ENCODE measurements at regions not wholly inside any gene's neighbourhood (a gene's known extent, or its start where the extent isn't known, plus 50 kb on each side); places are given as distances from the start of the nearest gene placed in this dataset.

DNA sequence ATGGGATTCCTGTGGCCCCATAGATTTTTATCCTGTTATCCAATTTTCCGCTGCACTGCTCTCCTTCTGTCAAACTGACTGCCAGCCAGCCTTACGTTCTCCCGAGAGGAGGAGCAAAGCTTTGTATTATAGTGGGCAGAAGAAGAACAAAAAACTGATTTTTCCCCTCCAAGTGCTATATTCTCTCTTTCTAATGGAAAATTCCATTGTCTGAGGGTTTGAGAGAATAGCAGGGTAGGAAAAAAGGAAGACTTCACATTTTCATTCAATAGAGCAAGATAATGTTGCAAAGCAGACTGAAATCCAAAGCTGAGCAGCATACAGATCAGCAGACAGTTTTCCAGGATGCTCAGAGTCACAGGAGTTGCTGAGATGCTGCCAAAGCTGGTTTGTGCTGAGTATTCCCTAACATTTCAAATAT, 238.0 kb downstream of the UBE2E3 start:
- Histone ChIP-seq H3K4me1 (ENCODE audit: control insufficient read depth, insufficient read depth, low read length) (no peaks in the 10 kb centered on the region), H3K36me3 (ENCODE audit: control insufficient read depth, insufficient read depth, low read length) (no peaks in the 10 kb centered on the region), H3K27me3 (ENCODE audit: control insufficient read depth, insufficient read depth, low read length) (no peaks in the 10 kb centered on the region), H3K9me3 (ENCODE audit: control insufficient read depth, insufficient read depth, low read length) (no peaks in the 10 kb centered on the region), H3K27ac (ENCODE audit: low read length) (no peak overlapping the region), H3K4me3 (ENCODE audit: low read length) (no peak overlapping the region)
- no peak for DNase-seq (ENCODE audit: low read depth, low spot score)
- no CpG with 5 or more reads among the region's 3 CpGs for WGBS (ENCODE audit: insufficient coverage, insufficient read length)

DNA sequence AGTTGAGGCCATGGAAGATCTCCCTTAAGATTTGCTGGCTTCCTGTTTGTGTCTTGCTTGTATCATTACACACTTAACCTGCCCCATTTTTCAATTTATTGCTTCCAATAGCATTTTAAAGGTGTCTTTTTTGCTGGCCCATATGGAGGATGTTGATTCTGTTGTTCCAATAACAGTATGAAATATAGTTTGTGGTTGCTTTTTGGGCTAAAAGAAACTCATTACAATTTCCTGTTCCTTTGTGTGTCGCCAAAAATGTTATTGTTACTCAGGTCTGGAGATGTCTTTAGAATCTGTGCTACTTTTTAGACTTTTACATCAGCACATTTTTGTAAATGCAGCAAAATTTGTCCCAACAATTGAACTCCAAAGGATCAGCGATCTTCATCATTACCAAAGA, 234.0 kb upstream of the ITGA4 start:
- H3K9me3 ChIP-seq (ENCODE audit: control insufficient read depth, insufficient read depth, low read length) = no peaks in the 10 kb centered on the region
- H3K4me1 ChIP-seq (ENCODE audit: control insufficient read depth, insufficient read depth, low read length) = no peaks in the 10 kb centered on the region
- no peaks in the 10 kb centered on the region for H3K27me3 ChIP-seq (ENCODE audit: control insufficient read depth, insufficient read depth, low read length)
- no peak overlapping the region for H3K27ac ChIP-seq (ENCODE audit: low read length)
- no peaks in the 10 kb centered on the region for H3K36me3 ChIP-seq (ENCODE audit: control insufficient read depth, insufficient read depth, low read length)
- WGBS (ENCODE audit: insufficient coverage, insufficient read length) = no CpG with 5 or more reads among the region's 2 CpGs
- no peak overlapping the region for H3K4me3 ChIP-seq (ENCODE audit: low read length)
- no peak for DNase-seq (ENCODE audit: low read depth, low spot score)

- H3K36me3 ChIP-seq (ENCODE audit: control insufficient read depth, insufficient read depth, low read length) = no peaks in the 10 kb centered on the region
- H3K27ac ChIP-seq (ENCODE audit: low read length) = no peak overlapping the region
- WGBS (ENCODE audit: insufficient coverage, insufficient read length) = no CpG with 5 or more reads among the region's 3 CpGs
- H3K27me3 ChIP-seq (ENCODE audit: control insufficient read depth, insufficient read depth, low read length) = no peaks in the 10 kb centered on the region
- no peak overlapping the region for H3K4me3 ChIP-seq (ENCODE audit: low read length)
- no peaks in the 10 kb centered on the region for H3K4me1 ChIP-seq (ENCODE audit: control insufficient read depth, insufficient read depth, low read length)
- no peak for DNase-seq (ENCODE audit: low read depth, low spot score)
- H3K9me3 ChIP-seq (ENCODE audit: control insufficient read depth, insufficient read depth, low read length) = no peaks in the 10 kb centered on the region
These were observed 232.3 kb upstream of the ITGA4 start for GRCh38 chr2:181224866-181225265.

DNA sequence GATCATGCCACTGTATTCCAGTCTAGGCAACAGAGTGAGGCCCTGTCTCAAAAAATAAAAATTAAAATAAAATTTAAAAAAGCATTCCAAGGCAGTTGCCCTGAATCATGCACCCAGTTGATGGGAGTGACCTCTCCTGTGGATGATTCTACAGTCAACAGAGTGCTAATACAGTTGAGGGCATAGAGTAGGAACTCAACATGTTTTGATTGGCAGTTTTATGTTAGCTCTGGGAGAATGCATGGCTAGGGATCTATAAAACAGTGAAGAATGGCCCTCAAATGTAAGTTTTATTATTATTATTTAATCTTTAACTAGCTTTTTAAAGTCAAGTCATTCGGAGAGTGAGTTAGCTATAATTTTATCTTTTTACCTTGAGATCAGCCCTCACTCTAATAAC, 228.5 kb upstream of the ITGA4 start:
- no CpG with 5 or more reads among the region's 1 CpG for WGBS (ENCODE audit: insufficient coverage, insufficient read length)

DNA sequence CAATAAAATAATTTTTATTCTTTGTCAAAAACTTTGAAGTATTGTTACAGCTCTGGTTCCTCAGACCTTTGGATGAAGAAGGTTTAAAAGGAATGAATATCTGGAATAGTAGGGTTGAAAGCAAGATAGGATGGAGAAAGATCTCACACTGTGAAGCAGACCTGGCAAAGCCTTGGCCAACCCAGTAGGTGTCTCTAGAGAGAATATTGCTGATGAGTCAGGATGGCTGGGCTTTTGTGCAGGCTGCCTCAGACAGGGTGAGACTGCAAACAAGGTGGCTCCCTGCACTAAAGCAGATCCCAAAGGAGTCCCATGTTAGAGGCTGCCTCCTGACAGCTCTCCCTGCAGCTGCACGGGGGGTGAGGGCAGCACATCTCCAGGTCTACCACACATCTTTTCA, 226.0 kb upstream of the ITGA4 start:
- no peaks in the 10 kb centered on the region for H3K9me3 ChIP-seq (ENCODE audit: control insufficient read depth, insufficient read depth, low read length)
- H3K4me1 ChIP-seq (ENCODE audit: control insufficient read depth, insufficient read depth, low read length) = peaks cover 2% of the 10 kb centered on the region; the same call in 1 of the 2 replicates
- H3K27ac ChIP-seq (ENCODE audit: low read length) = no peak overlapping the region
- H3K27me3 ChIP-seq (ENCODE audit: control insufficient read depth, insufficient read depth, low read length) = no peaks in the 10 kb centered on the region
- no peaks in the 10 kb centered on the region for H3K36me3 ChIP-seq (ENCODE audit: control insufficient read depth, insufficient read depth, low read length)
- no CpG with 5 or more reads among the region's 1 CpG for WGBS (ENCODE audit: insufficient coverage, insufficient read length)
- no peak overlapping the region for H3K4me3 ChIP-seq (ENCODE audit: low read length)
- DNase-seq (ENCODE audit: low read depth, low spot score) = no peak

More for the DNA sequence above, 228.5 kb upstream of the ITGA4 start:
- no peaks in the 10 kb centered on the region for H3K36me3 ChIP-seq (ENCODE audit: control insufficient read depth, insufficient read depth, low read length)
- no peak overlapping the region for H3K4me3 ChIP-seq (ENCODE audit: low read length)
- H3K27me3 ChIP-seq (ENCODE audit: control insufficient read depth, insufficient read depth, low read length) = no peaks in the 10 kb centered on the region
- no peak overlapping the region for H3K27ac ChIP-seq (ENCODE audit: low read length)
- no peaks in the 10 kb centered on the region for H3K4me1 ChIP-seq (ENCODE audit: control insufficient read depth, insufficient read depth, low read length)
- DNase-seq (ENCODE audit: low read depth, low spot score) = no peak
- H3K9me3 ChIP-seq (ENCODE audit: control insufficient read depth, insufficient read depth, low read length) = no peaks in the 10 kb centered on the region

GRCh38 chr2:181231886-181232621, 225.1 kb upstream of the ITGA4 start:
- WGBS (ENCODE audit: insufficient coverage, insufficient read length) = no CpG with 5 or more reads among the region's 2 CpGs
- H3K27ac ChIP-seq (ENCODE audit: low read length) = no peak overlapping the region
- no peaks in the 10 kb centered on the region for H3K9me3 ChIP-seq (ENCODE audit: control insufficient read depth, insufficient read depth, low read length)
- no peaks in the 10 kb centered on the region for H3K27me3 ChIP-seq (ENCODE audit: control insufficient read depth, insufficient read depth, low read length)
- peaks cover 2% of the 10 kb centered on the region; the same call in 1 of the 2 replicates for H3K4me1 ChIP-seq (ENCODE audit: control insufficient read depth, insufficient read depth, low read length)
- H3K36me3 ChIP-seq (ENCODE audit: control insufficient read depth, insufficient read depth, low read length) = no peaks in the 10 kb centered on the region
- H3K4me3 ChIP-seq (ENCODE audit: low read length) = no peak overlapping the region
- DNase-seq (ENCODE audit: low read depth, low spot score) = no peak

DNA sequence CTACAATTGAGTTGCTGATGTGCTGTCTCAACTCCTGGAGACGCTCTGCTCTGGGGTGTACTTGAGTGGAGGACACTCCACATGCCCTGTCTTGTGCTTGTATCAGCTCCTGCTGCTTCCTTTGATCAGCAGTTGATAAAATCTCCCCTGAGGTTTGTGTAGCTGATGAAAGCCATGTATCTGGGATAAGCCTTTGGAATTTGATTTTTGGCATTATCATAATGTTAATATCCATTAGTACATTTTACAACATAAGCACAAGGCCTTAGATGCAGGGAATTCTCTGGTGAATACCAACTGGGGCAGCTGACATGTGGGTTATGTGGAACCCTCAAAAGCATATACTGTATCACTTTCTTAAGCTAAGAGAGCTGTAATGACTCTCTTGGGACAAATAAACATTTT, 222.7 kb upstream of the ITGA4 start:
- no peak overlapping the region for H3K27ac ChIP-seq (ENCODE audit: low read length)
- no peaks in the 10 kb centered on the region for H3K9me3 ChIP-seq (ENCODE audit: control insufficient read depth, insufficient read depth, low read length)
- no peaks in the 10 kb centered on the region for H3K27me3 ChIP-seq (ENCODE audit: control insufficient read depth, insufficient read depth, low read length)
- no peak overlapping the region for H3K4me3 ChIP-seq (ENCODE audit: low read length)
- DNase-seq (ENCODE audit: low read depth, low spot score) = no peak
- H3K36me3 ChIP-seq (ENCODE audit: control insufficient read depth, insufficient read depth, low read length) = no peaks in the 10 kb centered on the region
- H3K4me1 ChIP-seq (ENCODE audit: control insufficient read depth, insufficient read depth, low read length) = peaks cover 2% of the 10 kb centered on the region; the same call in 1 of the 2 replicates
- no CpG with 5 or more reads among the region's 1 CpG for WGBS (ENCODE audit: insufficient coverage, insufficient read length)

DNA sequence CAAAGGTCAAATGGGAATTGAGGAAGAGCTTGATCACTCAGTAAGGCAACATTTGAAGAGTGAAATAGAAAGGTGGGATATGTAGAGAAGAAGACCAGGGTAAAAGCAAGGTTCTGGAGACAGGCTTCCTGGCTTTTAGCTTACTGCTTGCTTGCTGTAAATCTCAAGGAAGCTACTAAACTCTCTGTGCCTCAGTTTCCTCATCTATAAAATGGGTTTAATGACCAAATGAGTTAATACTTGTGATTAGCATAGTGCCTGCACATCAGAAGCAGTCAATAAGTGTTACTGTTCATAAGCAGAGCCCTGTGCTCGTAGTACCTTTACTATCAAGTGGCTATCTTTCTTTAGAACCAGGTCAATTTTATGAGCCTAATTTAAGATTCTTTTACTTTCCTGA, 222.2 kb upstream of the ITGA4 start:
- Histone ChIP-seq H3K36me3 (ENCODE audit: control insufficient read depth, insufficient read depth, low read length) (no peaks in the 10 kb centered on the region), H3K27me3 (ENCODE audit: control insufficient read depth, insufficient read depth, low read length) (no peaks in the 10 kb centered on the region), H3K27ac (ENCODE audit: low read length) (no peak overlapping the region), H3K4me1 (ENCODE audit: control insufficient read depth, insufficient read depth, low read length) (peaks cover 2% of the 10 kb centered on the region; the same call in 1 of the 2 replicates), H3K9me3 (ENCODE audit: control insufficient read depth, insufficient read depth, low read length) (no peaks in the 10 kb centered on the region), H3K4me3 (ENCODE audit: low read length) (no peak overlapping the region)
- DNase-seq (ENCODE audit: low read depth, low spot score) = no peak
- no CpG with 5 or more reads among the region's 1 CpG for WGBS (ENCODE audit: insufficient coverage, insufficient read length)

- Histone ChIP-seq H3K36me3 (ENCODE audit: control insufficient read depth, insufficient read depth, low read length) (no peaks in the 10 kb centered on the region), H3K4me1 (ENCODE audit: control insufficient read depth, insufficient read depth, low read length) (peaks cover 2% of the 10 kb centered on the region; the same call in 1 of the 2 replicates), H3K9me3 (ENCODE audit: control insufficient read depth, insufficient read depth, low read length) (no peaks in the 10 kb centered on the region), H3K4me3 (ENCODE audit: low read length) (no peak overlapping the region), H3K27ac (ENCODE audit: low read length) (no peak overlapping the region), H3K27me3 (ENCODE audit: control insufficient read depth, insufficient read depth, low read length) (no peaks in the 10 kb centered on the region)
- WGBS (ENCODE audit: insufficient coverage, insufficient read length) = 100% methylated on average over 3 of the region's 4 CpGs
- DNase-seq (ENCODE audit: low read depth, low spot score) = no peak
These were observed 221.3 kb upstream of the ITGA4 start for GRCh38 chr2:181235683-181236459.

GRCh38 chr2:181239201-181239799, 217.9 kb upstream of the ITGA4 start:
- WGBS (ENCODE audit: insufficient coverage, insufficient read length) = no CpG with 5 or more reads among the region's 2 CpGs
- Histone ChIP-seq H3K27ac (ENCODE audit: low read length) (no peak overlapping the region), H3K4me3 (ENCODE audit: low read length) (no peak overlapping the region), H3K9me3 (ENCODE audit: control insufficient read depth, insufficient read depth, low read length) (no peaks in the 10 kb centered on the region), H3K27me3 (ENCODE audit: control insufficient read depth, insufficient read depth, low read length) (no peaks in the 10 kb centered on the region), H3K4me1 (ENCODE audit: control insufficient read depth, insufficient read depth, low read length) (no peaks in the 10 kb centered on the region; the same call in 1 of the 2 replicates), H3K36me3 (ENCODE audit: control insufficient read depth, insufficient read depth, low read length) (no peaks in the 10 kb centered on the region)
- no peak for DNase-seq (ENCODE audit: low read depth, low spot score)

All from iPS DF 6.9 (cell line).